GM21723 (cell line): ENCODE measurements at regions not wholly inside any gene's neighbourhood (a gene's known extent, or its start where the extent isn't known, plus 50 kb on each side); places are given as distances from the start of the nearest gene placed in this dataset.

Experiments
- ATAC-seq: cut with Tn5 transposase; IDR thresholded peaks from one replicate; pipeline ENCODE4 v1.9.1; 2021; ENCODE audit warnings: mild to moderate bottlenecking, moderate library complexity; ENCODE audit not compliant: unreplicated experiment

DNA sequence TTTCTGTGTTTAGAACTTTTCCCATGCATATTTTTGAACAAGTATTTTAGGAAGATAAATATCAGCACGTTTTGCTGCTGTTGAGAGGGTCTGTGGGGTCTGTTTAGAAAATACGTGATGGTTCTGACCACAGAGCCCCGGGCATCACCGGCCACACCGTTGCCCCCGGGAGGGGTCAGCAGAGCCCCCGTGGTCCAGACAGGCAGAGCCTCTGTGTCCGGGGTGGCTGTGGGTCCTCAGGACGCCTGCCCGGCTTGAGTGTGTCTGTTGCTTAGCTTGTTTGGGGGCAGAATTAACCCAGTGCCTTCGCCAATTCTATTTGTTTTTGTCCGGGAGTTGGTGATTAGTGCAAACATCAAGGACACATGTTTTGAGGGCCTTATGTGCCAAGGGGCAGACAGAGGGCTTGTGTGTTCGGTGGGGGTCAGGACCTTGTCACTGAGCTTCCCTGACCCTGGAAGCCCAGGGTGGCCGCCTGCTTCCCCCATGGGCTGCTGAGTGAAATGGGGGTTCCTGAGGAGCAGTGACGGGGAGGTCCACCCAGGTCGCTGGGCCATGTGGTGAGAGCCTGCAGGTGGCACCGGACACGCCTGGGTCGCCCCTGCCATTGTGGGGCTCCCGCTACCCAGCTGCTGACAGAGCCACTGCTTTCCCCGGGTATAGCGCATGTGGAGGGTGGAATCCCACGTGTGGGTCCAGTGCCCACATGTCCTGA, 122.2 kb downstream of the SIK1 start:
- ATAC-seq, result no peak

DNA sequence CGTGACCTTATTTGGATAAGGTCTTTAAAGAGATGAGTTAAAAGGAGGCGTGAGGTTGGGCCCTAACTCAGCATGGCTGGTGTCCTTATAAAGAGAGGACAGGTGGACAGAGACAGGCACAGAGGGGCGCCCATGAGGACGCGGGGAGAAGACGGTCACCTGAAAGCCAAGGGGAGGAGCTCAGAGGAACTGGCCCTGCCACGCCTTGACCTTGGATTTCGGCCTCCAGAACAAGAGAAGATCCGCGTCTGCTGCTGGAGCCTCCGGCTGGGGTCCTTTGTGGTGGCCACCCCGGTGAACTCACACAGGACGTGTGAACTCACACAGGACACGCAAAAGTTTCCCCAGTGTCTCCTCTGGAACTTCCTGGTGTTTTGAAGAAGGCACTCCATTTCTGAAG, 122.7 kb downstream of the SIK1 start:
- ATAC-seq, result no peak

DNA sequence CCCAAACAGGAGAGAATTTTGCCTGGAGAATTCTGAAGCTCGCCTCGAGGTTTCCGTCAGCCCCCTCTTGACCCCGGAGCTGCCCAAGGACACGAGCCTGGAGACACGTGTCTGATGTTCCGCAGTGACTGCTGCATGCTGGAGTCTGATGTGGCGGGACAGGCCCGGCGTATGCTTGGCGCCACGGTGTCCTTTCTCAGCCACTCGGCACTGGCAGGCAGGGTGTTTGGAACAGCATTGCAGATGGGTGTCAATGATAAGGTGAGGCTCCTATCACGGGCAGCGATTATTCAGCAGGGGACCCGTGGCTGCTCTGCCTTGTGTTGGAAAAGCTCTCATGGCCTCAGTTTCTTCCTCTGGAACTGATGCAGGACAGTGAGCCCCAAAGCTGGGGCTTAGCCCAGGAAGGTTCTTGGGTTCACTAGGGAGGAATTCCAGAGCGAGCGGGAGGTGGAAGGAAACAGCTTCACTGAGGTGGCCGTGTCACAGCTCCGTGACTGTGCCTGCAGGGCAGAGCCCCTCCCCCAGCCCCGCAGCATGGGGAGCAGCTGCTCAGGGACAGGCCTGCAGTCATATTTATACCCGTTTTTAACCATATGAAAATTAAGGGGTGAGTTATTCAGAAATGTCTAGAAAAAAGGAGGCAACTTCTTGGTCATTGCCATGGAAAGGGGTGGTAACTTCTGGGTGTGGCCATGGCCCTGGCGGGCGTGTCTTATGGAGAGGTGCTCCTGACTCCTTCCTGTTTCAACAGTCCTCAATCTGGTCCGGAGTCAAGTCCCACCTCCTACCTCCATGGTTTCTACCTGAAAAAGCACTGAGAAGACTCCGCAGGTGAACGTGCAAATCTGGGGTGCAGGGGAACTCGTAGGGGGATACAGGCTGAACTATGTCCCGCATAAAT, 123.4 kb downstream of the SIK1 start:
- ATAC-seq, result no peak

DNA sequence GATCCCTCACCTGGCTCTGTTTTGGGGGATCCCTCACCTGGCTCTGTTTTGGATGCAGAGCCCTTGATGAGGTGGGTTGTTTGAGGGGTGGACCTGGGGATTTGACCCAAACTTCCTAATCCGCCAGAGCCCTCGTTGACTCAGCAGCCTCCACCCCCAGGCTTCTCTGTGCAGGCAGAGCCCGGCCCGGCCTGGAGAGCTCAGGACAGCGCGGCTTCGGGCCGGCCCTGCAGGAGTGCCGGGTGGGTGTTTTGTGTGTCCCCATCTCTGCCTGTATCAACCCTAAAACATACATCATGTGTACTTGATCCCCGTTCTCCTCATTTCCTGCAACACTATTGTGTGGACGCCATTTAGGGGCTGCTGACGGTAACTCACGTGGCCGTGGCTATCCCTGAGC, 124.2 kb downstream of the SIK1 start:
- ATAC-seq, result no peak

DNA sequence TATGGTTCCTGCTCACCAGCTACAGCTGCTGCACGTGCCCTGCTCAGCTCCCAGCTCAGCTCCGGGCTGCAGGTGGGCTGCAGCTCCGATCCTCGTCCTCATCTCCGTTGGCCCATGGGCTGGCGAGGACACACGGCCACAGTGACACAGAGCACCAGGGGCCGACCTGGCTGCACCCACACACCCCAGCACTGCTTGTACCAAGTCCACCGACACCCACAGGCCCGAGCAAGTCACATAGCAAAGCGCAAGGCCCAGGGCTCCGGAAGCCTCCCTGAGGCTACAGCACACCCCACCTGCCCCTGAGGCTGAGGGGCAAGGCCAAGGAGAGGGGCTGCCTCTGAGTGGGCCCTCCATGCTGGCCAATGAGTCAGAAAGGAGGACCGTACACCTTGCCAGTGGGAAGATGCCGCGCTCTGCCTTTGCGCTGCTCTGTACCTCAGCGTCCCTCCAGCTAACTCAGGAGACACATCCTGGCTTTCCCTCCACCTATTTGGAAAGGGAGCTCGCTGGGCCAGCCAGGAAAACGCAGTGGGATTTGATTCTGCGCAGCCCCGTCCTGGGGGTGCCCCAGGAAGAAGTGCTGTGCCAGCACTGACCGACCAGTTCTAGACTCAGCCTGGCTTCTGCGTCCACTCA, 124.8 kb downstream of the SIK1 start:
- ATAC-seq, result no peak

DNA sequence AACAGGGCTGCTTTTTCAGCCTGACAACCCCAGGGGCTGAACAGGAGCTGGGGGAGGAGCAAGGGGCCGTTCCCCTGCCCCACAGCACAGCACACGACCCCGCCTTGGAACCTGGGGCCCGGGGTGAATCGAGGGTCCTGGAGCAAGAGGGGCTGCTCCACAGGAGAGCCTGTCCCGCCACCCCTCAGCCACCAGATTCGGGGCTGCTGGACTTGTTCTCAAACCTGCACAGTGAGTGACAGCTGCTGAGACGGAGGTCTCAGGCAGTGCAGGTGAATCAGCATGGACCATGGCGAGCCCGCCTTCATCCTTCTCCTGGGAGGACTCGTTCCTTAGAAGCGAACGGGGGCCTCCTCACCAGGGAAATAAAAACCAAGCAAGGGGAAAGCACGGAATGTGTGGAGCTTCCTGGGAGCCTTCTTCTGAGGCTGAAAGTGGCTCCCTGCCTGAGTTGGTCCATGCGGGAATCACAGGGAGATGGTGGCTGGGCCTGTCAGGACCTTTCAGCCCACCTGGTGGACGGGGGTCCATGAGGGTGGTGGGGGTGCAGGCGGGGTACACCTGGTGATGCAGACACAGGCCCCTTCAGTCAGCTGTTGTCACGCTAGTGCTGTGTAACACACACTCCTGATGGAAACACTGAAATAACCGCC, 125.4 kb downstream of the SIK1 start:
- no peak for ATAC-seq

DNA sequence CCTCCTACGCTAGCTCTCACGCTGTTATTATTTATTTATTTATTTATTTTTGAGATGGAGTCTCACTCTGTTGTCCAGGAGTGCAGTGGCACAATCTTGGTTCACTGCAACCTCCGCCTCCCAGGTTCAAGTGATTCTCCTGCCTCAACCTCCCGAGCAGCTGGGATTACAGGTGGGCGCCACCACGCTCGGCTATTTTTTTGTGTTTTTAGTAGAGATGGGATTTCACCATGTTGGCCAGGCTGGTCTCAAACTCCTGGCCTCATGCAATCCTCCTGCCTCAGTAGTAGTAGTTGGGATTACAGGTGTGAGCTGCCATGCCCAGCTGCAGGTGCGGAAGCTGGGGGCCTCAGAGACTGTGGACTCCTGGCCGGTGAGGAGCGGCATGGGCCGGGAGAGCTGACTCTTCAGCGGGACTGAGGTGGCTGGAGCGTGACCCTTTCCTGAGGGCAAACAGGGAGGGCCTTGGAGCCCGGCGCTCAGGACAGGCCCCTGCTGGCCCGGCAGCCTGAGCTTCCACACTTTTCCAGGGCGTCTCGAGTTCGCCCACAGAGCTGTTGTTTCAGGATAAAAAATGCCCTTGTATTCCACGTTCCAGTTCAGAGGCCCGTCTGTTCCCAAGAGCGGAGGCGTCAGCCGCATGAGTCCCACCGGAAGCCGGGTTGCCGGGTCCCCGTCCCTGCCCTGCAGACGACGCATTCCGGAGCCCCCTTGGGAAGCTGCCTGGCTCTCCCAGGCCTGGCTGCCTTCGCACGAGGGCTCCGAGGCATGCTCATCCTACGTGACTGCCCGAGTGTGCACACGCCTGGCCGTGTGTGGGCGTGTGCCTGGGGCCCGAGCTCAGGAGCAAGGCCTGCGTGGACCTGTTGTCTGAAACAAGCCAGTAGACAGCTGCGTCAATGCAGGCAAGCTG, 126.2 kb downstream of the SIK1 start:
- no peak for ATAC-seq

DNA sequence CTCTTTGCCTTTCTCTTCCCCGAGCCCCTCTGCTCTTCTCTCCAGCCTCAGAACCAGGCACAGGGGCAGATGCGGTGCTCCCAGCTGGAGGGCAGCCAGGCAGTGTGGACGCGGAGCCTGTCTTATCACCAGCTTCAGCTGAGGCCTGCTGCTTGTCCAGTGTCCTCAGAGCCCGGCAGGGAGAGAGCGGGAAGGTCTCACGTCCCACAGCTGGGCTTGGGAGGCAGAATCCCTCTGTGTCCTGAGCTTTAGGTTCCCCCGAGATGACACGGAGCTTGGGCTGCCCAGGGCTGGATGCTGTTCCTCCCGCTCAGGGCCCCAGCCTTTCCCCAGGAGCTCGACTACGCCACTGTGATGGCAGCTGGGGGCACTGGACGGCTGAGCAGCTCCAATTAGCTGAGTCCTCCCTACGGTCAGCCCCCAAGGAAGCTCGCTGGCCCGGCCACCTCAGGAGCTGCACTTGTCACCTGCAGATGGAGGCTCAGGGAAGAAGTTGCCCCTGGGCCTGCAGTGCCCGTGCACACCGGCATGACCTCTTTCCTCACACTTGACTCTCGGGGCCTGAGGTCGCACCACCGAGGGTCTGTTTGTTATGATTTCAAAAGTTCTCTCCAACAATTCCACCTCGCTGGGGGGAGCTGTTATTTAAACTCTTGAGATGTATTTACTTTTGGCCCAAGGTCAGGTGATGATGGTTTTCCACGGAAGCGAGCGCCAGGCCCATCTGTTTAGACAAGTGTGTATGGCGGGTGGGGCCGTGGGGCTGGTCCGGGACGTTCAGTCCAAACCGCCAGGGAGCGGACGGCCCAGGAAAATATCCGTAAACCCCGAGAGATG, 127.3 kb downstream of the SIK1 start:
- no peak for ATAC-seq

DNA sequence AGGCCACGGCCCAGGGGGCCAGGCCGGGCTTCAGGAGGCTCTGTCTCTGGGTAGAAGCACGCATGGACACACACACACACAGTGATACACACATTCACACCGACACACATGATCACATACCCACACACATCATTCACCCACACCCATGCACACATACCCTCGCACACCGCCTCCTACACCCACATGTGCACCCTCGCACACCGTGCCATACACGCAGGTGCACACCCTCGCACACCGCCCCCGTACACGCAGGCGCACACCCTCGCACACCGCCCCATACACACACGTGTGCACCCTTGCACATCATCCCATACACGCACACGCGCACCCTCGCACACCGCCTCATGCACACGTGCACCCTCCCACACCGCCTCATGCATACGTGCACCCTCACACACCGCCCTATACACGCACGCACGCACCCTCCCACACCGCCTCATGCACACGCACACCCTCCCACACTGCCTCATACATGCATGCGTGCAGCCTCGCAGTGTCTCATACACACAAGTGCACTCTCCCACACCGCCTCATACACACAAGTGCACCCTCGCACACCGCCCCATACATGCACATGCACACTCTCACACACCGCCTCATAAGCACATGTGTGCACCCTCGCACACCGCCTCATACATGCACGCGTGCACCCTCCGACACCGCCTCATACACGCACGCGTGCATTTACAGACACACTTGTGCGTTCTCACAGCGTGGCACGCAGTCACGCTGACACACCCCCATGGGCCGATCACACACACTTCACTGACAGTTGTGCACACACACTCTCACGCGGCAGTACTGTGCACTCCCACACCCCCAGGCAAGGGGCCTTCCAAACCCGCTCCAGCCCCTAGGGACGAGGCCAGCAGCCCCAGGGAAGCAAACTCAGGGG, 128.1 kb downstream of the SIK1 start:
- no peak for ATAC-seq

DNA sequence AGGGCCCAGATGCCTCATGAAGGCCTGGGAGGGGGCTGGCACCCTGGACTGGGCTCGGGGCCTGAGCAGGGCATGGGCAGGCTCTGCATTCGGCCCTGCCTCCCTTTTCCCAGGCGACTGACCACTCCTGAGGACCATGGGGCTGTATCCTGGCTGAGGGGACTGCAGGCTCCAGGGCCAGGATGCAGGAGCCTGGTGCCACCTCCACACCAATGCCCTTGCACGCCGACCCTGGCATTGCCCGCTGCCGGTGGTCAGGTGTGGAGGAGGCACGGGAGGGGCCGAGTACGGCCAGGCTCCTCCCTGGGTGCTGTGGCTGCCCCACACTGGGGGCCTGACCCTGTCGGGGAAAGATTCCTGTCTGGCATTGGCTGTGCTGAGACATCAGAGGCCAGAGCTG, 128.9 kb downstream of the SIK1 start:
- ATAC-seq, result no peak

DNA sequence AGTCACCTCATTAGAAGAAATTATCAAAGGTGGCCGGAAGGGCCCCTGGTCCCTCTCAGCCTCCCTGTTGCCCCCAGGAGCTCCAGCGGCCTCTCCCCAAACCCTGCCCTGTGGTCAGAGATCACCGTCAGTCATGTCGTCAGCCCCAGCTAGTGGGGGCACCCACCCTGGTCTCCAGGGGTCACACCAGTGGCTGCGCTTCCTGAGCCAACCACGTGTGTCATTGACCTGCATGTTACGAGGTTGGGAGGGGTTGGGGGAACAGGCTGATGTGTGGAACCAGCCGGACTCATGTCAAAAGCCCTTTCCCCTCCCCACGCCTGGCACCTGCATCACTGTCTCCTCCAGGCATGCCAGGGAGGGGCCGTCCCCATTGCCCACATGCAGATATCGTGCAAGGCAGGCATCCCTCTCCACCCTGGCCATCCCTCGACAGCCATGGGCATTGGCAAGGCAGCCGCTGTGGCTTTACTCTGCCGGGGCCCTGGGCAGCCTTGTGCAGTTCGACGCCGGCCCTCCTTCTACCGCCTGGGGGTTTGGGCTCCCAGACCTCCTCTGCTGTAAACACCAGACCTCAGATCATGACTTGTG, 128.7 kb downstream of the CRYAA start:
- ATAC-seq, result no peak

DNA sequence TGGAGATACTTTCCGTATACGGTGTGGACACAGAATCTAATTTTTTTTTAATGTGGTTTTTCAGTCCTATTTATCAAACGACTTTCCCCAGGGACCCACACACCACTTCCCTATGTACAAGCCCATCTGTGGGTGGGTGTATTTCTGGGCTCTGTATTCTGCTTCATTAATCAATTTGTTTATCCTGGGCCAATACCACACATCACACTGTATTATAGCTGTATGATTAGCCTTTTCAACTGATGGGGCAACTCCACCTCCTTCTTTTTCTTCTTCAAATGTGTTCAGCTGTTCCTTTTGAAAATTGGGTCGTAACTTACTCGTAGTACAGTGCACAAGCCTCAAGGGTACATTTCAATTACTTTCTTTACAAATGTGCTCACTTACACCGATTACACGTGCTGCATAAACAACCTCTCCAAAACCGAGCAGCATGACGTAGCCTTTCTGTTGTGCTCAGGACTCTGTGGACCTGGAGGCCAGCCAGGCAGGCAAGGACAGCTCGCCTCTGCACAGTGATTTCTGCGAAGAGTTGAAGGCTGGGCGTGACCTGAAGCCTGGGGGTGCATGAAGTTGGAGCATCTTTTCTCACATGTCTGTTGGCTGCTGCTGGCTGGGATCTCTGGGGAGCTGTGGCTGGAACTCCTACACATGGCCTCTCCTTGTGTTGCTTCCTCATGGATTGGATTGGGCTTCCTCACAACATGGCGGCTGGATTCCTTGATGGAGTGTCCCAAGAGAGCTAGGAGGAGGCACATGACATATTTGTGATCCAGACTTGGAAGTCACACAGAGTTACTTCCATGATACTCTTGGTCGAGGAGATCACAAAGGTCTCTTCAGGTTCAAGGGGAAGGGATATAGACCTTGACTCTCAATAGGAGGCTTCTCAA, 126.5 kb downstream of the CRYAA start:
- no peak for ATAC-seq

DNA sequence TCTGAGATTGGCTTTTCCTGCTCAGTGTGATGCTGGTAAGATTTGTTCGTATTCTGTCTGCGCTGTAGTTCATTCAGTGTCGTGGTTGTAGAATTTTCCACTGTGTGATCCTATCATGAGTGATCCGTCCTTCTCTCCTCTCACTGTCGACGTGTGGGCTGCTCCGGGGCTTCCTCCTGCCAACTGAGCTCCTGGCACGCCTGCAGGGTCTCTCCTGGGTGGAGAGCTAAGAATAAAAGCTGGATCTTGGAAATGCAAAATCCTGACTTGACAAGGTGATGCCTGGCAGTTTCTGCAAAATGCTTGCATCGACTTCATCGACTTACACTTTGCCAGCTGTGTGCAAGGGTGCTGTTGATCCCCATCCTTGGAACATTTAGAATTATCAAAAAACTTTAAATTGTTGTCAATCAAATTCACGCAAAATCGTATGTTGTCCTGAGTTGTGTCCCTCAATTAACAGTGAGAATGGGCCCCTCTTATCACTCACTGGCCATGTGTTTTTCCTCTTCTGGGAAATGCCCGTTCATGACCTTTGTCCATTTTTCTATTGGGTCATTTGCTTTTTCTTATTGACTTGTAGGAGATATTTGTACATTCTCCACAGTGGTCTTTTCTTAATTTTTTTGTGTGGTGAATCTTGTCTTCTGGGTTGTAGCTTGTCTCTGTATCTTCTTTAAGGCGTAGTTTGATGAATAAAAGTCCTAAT, 125.5 kb downstream of the CRYAA start:
- ATAC-seq, result no peak

DNA sequence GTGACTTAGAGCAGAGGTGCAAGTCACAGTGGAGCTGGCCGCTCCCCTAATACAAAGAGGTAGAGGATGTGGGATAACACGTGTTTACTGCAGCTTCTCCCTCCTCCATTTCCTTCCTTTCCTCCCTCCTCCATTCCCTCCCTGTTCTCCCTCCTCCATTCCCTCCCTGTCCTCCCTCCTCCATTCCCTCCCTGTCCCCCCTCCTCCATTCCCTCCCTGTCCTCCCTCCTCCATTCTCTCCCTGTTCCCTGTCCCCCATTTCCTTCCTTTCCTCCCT, 124.0 kb downstream of the CRYAA start:
- no peak for ATAC-seq

DNA sequence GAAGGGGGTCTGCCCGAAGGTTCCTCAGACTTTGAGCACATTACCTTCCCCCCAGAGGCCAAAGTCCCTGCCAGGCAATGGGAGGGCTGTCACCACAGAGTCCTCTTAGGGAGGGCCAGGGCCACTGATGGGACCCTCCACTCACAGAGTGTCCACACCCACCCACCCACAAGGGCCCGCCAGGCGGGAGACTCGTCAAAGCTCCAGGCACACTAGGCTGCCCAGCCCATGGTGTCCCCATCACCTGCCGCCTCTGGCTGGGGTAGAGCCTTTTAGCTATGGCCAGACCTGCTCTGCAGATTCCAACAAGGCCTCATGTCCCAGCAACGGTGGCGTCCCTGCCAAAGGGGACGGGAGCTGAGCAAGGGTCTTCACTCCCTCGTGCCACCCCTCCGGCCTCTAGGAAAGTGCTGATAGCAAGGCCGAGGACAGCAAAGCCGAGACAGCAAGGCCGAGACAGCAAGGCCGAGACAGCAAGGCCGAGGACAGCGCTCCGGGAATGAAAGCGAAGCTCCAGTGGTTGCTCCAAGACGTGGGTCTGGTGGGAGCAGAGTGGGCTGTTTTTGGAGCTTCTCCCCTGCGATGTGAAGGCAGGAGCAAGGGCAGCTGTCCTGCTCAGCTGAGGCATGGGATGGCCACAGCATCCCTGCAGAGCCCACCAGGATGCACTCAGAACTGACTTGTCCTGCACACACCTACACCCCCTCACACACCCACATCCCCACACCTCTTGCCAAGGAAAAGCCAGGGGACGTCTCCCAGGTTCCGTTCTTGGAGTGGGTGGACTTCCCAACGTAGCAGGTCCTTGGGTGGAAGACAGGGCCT, 123.4 kb downstream of the CRYAA start:
- ATAC-seq, result no peak
